ENCODE measurements at regions not wholly inside any gene's neighbourhood (a gene's known extent, or its start where the extent isn't known, plus 50 kb on each side); places are given as distances from the start of the nearest gene placed in this dataset.

GRCh38 chr6:165178056-165178455 is 131.3 kb downstream of the C6orf118 start:
- Histone ChIP-seq H4K8ac (replicated peaks; ENCODE audit: insufficient read length, low read depth, low read length) (no peak overlapping the region), H2BK5ac (ENCODE audit: insufficient read length, low read length) (no peak overlapping the region), H3K27ac (ENCODE audit: insufficient read length, low read depth, low read length) (no peak overlapping the region), H2AK5ac (ENCODE audit: insufficient read length, low read length) (no peak overlapping the region), H3K23me2 (ENCODE audit: insufficient read length, low read depth, low read length, poor library complexity, severe bottlenecking) (no peaks in the 10 kb centered on the region), H3K79me2 (ENCODE audit: insufficient read depth, low read length) (no peaks in the 10 kb centered on the region), H2AFZ (ENCODE audit: low read length) (no peak overlapping the region), H3K23ac (ENCODE audit: insufficient read length, low read depth, low read length) (no peak overlapping the region), H2BK120ac (ENCODE audit: low read depth, low read length, poor library complexity, severe bottlenecking) (no peak overlapping the region), H2BK20ac (ENCODE audit: low read depth, low read length, poor library complexity, severe bottlenecking) (no peak overlapping the region), H3K56ac (ENCODE audit: insufficient read length, low read depth, low read length) (no peak overlapping the region), H4K5ac (ENCODE audit: insufficient read length, low read depth, low read length) (no peak overlapping the region), H4K20me1 (ENCODE audit: control insufficient read depth, insufficient read depth, insufficient read length) (no peaks in the 10 kb centered on the region), H3K9me3 (ENCODE audit: control insufficient read depth, low read depth, low read length) (no peaks in the 10 kb centered on the region), H4K91ac (ENCODE audit: insufficient read length, low read depth, low read length) (no peak overlapping the region), H3K79me1 (ENCODE audit: insufficient read depth, low read depth, low read length, poor library complexity, severe bottlenecking) (no peaks in the 10 kb centered on the region), H3K14ac (ENCODE audit: insufficient read depth, low read length) (no peak overlapping the region), H3T11ph (ENCODE audit: low read length) (no peak overlapping the region), H3K4me1 (ENCODE audit: insufficient read depth, low read length) (no peaks in the 10 kb centered on the region), H3K18ac (ENCODE audit: insufficient read length, low read depth, low read length) (no peak overlapping the region), H2BK15ac (ENCODE audit: low read depth, low read length) (no peak overlapping the region), H3K27me3 (ENCODE audit: insufficient read depth, low read length) (no peaks in the 10 kb centered on the region), H2BK12ac (ENCODE audit: insufficient read length, low read depth, low read length) (no peak overlapping the region), H3K4me2 (ENCODE audit: insufficient read depth, insufficient read length, low read length) (no peak overlapping the region), H3K9ac (ENCODE audit: extremely low read depth, insufficient read length, low read length) (no peak overlapping the region), H3K4ac (ENCODE audit: low read depth, low read length) (no peak overlapping the region)
- Mint-ChIP-seq H3K4me1 (no peaks in the 10 kb centered on the region), H3K27me3 (ENCODE audit: low read depth) (no peaks in the 10 kb centered on the region), H3K9me3 (peaks cover 20 to 21% of the 10 kb centered on the region in 2 experiments), H3K27ac (no peak overlapping the region), H3K36me3 (ENCODE audit: insufficient read depth in 1 of 3, low read depth in 3 of 3) (peaks cover 4 to 7% (median 6%) of the 10 kb centered on the region in 3 experiments; a peak in 4 of 7 replicates), H3K4me3 (no peak overlapping the region)
- WGBS (ENCODE audit: extremely low coverage, insufficient read length, low lambda C conversion rate) = no CpG with 5 or more reads among the region's 1 CpG
- no peak for TF ChIP-seq CTCF (conservative IDR thresholded peaks at IDR 0.05)
- no peak for DNase-seq

Data from H9 (cell line).